GM12873 (cell line): ENCODE measurements at regions not wholly inside any gene's neighbourhood (a gene's known extent, or its start where the extent isn't known, plus 50 kb on each side); places are given as distances from the start of the nearest gene placed in this dataset.

Source experiments
- CTCF ChIP-seq: IDR thresholded peaks from 2 replicates; pipeline ENCODE4 v1.5.1; 2012; ENCODE audit warnings: low read depth, mild to moderate bottlenecking, moderate library complexity, low read length, control low read depth; ENCODE audit not compliant: insufficient read depth; ENCODE audit errors: missing control alignments

DNA sequence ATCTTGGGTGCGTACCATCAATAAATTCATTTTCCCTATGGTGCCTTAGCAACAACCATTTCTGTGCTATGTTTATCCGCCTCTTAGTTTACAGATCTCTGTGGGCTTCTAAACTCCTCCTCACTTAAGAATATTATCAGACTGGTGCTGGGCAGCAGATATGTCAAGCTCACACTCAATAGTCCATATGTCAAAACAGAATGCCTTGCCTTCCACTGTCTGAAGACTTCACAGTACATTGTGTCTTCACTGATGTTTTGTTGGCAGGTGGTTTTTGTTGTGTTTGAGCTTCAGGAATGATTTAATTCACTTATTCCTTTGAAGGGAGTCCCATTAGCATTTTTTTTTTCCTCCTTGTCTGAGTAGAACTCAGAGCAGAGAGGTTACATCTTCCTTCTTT, 419.6 kb downstream of the DNAJB9 start:
- no peak for TF ChIP-seq CTCF

- TF ChIP-seq CTCF = no peak
Observed at GRCh38 chr7:108997480-108997879, 427.8 kb downstream of the DNAJB9 start.

- TF ChIP-seq CTCF = no peak
Observed at GRCh38 chr7:109003742-109004141, 434.1 kb downstream of the DNAJB9 start.

DNA sequence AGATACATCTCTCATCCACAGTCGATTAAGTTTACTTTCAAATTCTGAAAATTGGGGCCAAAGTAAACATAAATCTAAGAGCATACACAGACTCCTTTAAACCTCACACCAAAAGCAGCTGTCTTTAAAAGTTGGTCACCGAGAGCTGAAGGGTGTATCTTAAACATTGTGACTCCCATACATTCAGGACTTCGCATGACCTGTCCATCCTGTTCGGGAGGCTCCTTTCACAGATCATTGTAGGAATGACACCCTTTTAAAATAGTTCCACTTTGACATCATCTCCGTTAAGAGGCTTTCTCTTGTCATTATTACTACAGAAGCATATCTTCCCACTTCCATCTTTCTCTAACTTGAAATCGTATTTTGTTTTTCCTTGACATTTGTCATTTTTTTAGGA, 440.0 kb downstream of the DNAJB9 start:
- no peak for TF ChIP-seq CTCF

GRCh38 chr7:109020251-109020650, 450.6 kb downstream of the DNAJB9 start:
- TF ChIP-seq CTCF = no peak

DNA sequence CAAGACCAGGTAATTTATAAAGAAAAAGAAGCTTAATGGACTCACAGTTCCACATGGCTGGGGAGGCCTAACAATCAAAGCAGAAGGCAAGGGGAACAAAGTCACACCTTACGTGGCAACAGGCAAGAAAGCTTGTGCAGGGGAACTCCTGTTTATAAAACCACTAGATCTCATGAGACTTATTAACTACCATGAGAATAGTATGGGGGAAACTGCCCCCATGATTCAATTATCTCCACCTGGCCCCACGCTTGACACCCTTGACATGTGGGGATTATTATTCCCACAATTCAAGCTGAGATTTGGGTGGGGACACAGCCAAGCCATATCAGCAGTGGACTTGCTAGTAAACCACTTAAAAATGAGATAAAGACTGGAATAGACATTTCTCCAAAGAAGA, 451.7 kb downstream of the DNAJB9 start:
- no peak for TF ChIP-seq CTCF

GRCh38 chr7:109029866-109030265, 460.2 kb downstream of the DNAJB9 start:
- no peak for TF ChIP-seq CTCF
